ENCODE measurements at regions not wholly inside any gene's neighbourhood (a gene's known extent, or its start where the extent isn't known, plus 50 kb on each side); places are given as distances from the start of the nearest gene placed in this dataset.

GRCh38 chr12:114986178-114986714, 302.3 kb upstream of the TBX3 start:
- Histone ChIP-seq H3K4me2 (ENCODE audit: low read length) (no peak overlapping the region), H3K9me2 (ENCODE audit: insufficient read depth) (no peaks in the 10 kb centered on the region), H3K27ac (ENCODE audit: low read depth, low read length) (no peak overlapping the region), H3K9ac (ENCODE audit: low read length) (no peak overlapping the region), H3K27me3 (ENCODE audit: insufficient read depth, low read length) (0 out of 2 replicates have a peak, but pooled peaks cover 6% of the 10 kb centered on the region), H3K4me3 (replicated peaks in 1 of 2; ENCODE audit: low read depth in 1 of 2, low read length in 2 of 2) (no peak overlapping the region), H2AFZ (ENCODE audit: low read depth, low read length, poor library complexity, severe bottlenecking) (no peak overlapping the region), H4K20me1 (ENCODE audit: insufficient read depth) (no peaks in the 10 kb centered on the region), H3K4me1 (ENCODE audit: control insufficient read depth in 1 of 2, insufficient read depth in 2 of 2, low read length in 2 of 2) (no peaks in the 10 kb centered on the region), H3K79me2 (ENCODE audit: insufficient read depth, low read length) (no peaks in the 10 kb centered on the region), H3K36me3 (ENCODE audit: control insufficient read depth in 1 of 2, insufficient read depth in 2 of 2, low read length in 2 of 2) (no peaks in the 10 kb centered on the region), H3K9me3 (ENCODE audit: control insufficient read depth in 1 of 2, insufficient read depth in 1 of 2, low read depth in 1 of 2, low read length in 2 of 2) (no peaks in the 10 kb centered on the region)
- ATAC-seq, result no peak
- TF ChIP-seq SRF (IDR thresholded peaks at IDR 0.05; ENCODE audit: low read depth) (no peak), ZFX (IDR thresholded peaks at IDR 0.05) (no peak), MAX (IDR thresholded peaks at IDR 0.05) (no peak), POLR2AphosphoS5 (IDR thresholded peaks at IDR 0.05; ENCODE audit: low read depth, low read length) (no peak), SIN3A (IDR thresholded peaks at IDR 0.05; ENCODE audit: low read depth) (no peak), CEBPB (IDR thresholded peaks at IDR 0.05; ENCODE audit: low read depth) (no peak), CTCF (IDR thresholded peaks at IDR 0.05 in 2 of 3, conservative IDR thresholded peaks at IDR 0.05 in 1 of 3; ENCODE audit: borderline replicate concordance in 1 of 3, insufficient read depth in 1 of 3, low read depth in 2 of 3, low read length in 2 of 3) (no peak), CBX3 (IDR thresholded peaks at IDR 0.05; ENCODE audit: low read depth) (no peak), TCF7L2 (IDR thresholded peaks at IDR 0.05; ENCODE audit: borderline replicate concordance, extremely low read depth, insufficient read depth, insufficient read length) (no peak), RAD21 (IDR thresholded peaks at IDR 0.05; ENCODE audit: low read depth) (no peak), YY1 (IDR thresholded peaks at IDR 0.05; ENCODE audit: extremely low read depth, insufficient replicate concordance, low read depth, low read length) (no peak)
- CTCF ChIA-PET, result no interaction called here
- intact Hi-C loops (cut with micrococcal nuclease), result no loop called here
- POLR2A ChIA-PET, result no interaction called here
- BruUV-seq (replicated peaks), result no TSS peak
- DNase-seq (ENCODE audit: low read depth, low spot score), result no peak
- RAD21 ChIA-PET (ENCODE audit: low non-redundant PET in 1 of 2, low total read pairs in 2 of 2, uncharacterized antibody in 2 of 2, unreplicated experiment in 2 of 2), result no interaction called here

All from HCT116 (cell line).